ENCODE measurements at regions not wholly inside any gene's neighbourhood (a gene's known extent, or its start where the extent isn't known, plus 50 kb on each side); places are given as distances from the start of the nearest gene placed in this dataset.
A peak's percentile ranks its signal among the peaks of the same experiment; 100 is the strongest.
"Not testable (repeated sequence)": the region's sequence is repeated elsewhere in the genome, so short reads cannot be mapped to it uniquely, and the experiment has no call there.

GRCh38 chr14:86756521-86757190 is 1226.7 kb downstream of the FLRT2 start:
- Histone ChIP-seq H3K27ac (ENCODE audit: insufficient read depth in 1 of 2, low read depth in 1 of 2, low read length in 2 of 2, poor library complexity in 1 of 2, severe bottlenecking in 2 of 2) (peak overlapping the region in 1 of 2 experiments; percentile 51), H3K4me3 (ENCODE audit: control insufficient read depth in 1 of 7, extremely low read depth in 1 of 7, insufficient read depth in 4 of 7, low read depth in 2 of 7, low read length in 6 of 7) (peak overlapping the region in 1 of 7 experiments; percentile 27), H3K27me3 (replicated peaks in 2 of 5; ENCODE audit: control insufficient read depth in 4 of 5, insufficient read depth in 5 of 5, low read length in 4 of 5) (no peaks in the 10 kb centered on the region), H3K36me3 (ENCODE audit: control insufficient read depth in 4 of 4, insufficient read depth in 4 of 4, low read length in 3 of 4) (no peaks in the 10 kb centered on the region), H3K4me1 (ENCODE audit: control extremely low read depth in 1 of 4, control insufficient read depth in 4 of 4, insufficient read depth in 4 of 4, low read length in 3 of 4) (peaks cover 4 to 18% (median 6%) of the 10 kb centered on the region in 4 experiments), H3K9me3 (ENCODE audit: control extremely low read depth in 1 of 5, control insufficient read depth in 4 of 5, insufficient read depth in 2 of 5, low read depth in 1 of 5, low read length in 4 of 5) (peaks cover 0 to 20% (median 5%) of the 10 kb centered on the region in 5 experiments)
- peak; percentile 31 to 81 (median 74) for DNase-seq
- ChIA-PET POLR2A (interaction anchor here (0.5 kb wide), 1 partner anchor 118 kb away, joined by 3 read pairs; no protein-coding TSS in a partner anchor), CTCF (no interaction called here)
- WGBS (ENCODE audit: insufficient coverage): 58% methylated on average over 4 of the region's 7 CpGs

- POLR2A ChIA-PET; DNase-seq; H3K4me3 ChIP-seq (ENCODE audit: control insufficient read depth in 1 of 7, extremely low read depth in 1 of 7, insufficient read depth in 4 of 7, low read depth in 2 of 7, low read length in 6 of 7); H3K27ac ChIP-seq (ENCODE audit: insufficient read depth in 1 of 2, low read depth in 1 of 2, low read length in 2 of 2, poor library complexity in 1 of 2, severe bottlenecking in 2 of 2); CTCF ChIA-PET; H3K27me3 ChIP-seq (replicated peaks in 2 of 5; ENCODE audit: control insufficient read depth in 4 of 5, insufficient read depth in 5 of 5, low read length in 4 of 5); H3K4me1 ChIP-seq (ENCODE audit: control extremely low read depth in 1 of 4, control insufficient read depth in 4 of 4, insufficient read depth in 4 of 4, low read length in 3 of 4); H3K36me3 ChIP-seq (ENCODE audit: control insufficient read depth in 4 of 4, insufficient read depth in 4 of 4, low read length in 3 of 4): not testable (repeated sequence)
- 98% methylated on average over 4 of the region's 4 CpGs for WGBS (ENCODE audit: insufficient coverage)
- H3K9me3 ChIP-seq (ENCODE audit: control extremely low read depth in 1 of 5, control insufficient read depth in 4 of 5, insufficient read depth in 2 of 5, low read depth in 1 of 5, low read length in 4 of 5): peaks cover 0 to 26% (median 11%) of the 10 kb centered on the region in 5 experiments
Observed at GRCh38 chr14:86750488-86750887, 1220.5 kb downstream of the FLRT2 start.

- CTCF ChIA-PET: no interaction called here
- DNase-seq: no peak
Observed at GRCh38 chr14:86739761-86740160, 1209.8 kb downstream of the FLRT2 start.

GRCh38 chr14:86731427-86731826 is 1201.5 kb downstream of the FLRT2 start:
- H3K27ac ChIP-seq (ENCODE audit: insufficient read depth in 1 of 2, low read depth in 1 of 2, low read length in 2 of 2, poor library complexity in 1 of 2, severe bottlenecking in 2 of 2); DNase-seq; H3K36me3 ChIP-seq (ENCODE audit: control insufficient read depth in 4 of 4, insufficient read depth in 4 of 4, low read length in 3 of 4); H3K4me1 ChIP-seq (ENCODE audit: control extremely low read depth in 1 of 4, control insufficient read depth in 4 of 4, insufficient read depth in 4 of 4, low read length in 3 of 4); H3K9me3 ChIP-seq (ENCODE audit: control extremely low read depth in 1 of 5, control insufficient read depth in 4 of 5, insufficient read depth in 2 of 5, low read depth in 1 of 5, low read length in 4 of 5); H3K4me3 ChIP-seq (ENCODE audit: control insufficient read depth in 1 of 7, extremely low read depth in 1 of 7, insufficient read depth in 4 of 7, low read depth in 2 of 7, low read length in 6 of 7); CTCF ChIA-PET; POLR2A ChIA-PET; H3K27me3 ChIP-seq (replicated peaks in 2 of 5; ENCODE audit: control insufficient read depth in 4 of 5, insufficient read depth in 5 of 5, low read length in 4 of 5): not testable (repeated sequence)
- WGBS (ENCODE audit: insufficient coverage): no CpG with 5 or more reads among the region's 2 CpGs

More at GRCh38 chr14:86739761-86740160, 1209.8 kb downstream of the FLRT2 start:
- Histone ChIP-seq H3K9me3 (ENCODE audit: control extremely low read depth in 1 of 5, control insufficient read depth in 4 of 5, insufficient read depth in 2 of 5, low read depth in 1 of 5, low read length in 4 of 5) (no peaks in the 10 kb centered on the region), H3K36me3 (ENCODE audit: control insufficient read depth in 4 of 4, insufficient read depth in 4 of 4, low read length in 3 of 4) (no peaks in the 10 kb centered on the region), H3K27ac (ENCODE audit: insufficient read depth in 1 of 2, low read depth in 1 of 2, low read length in 2 of 2, poor library complexity in 1 of 2, severe bottlenecking in 2 of 2) (no peak overlapping the region), H3K4me3 (ENCODE audit: control insufficient read depth in 1 of 7, extremely low read depth in 1 of 7, insufficient read depth in 4 of 7, low read depth in 2 of 7, low read length in 6 of 7) (no peak overlapping the region), H3K4me1 (ENCODE audit: control extremely low read depth in 1 of 4, control insufficient read depth in 4 of 4, insufficient read depth in 4 of 4, low read length in 3 of 4) (no peaks in the 10 kb centered on the region), H3K27me3 (replicated peaks in 2 of 5; ENCODE audit: control insufficient read depth in 4 of 5, insufficient read depth in 5 of 5, low read length in 4 of 5) (no peaks in the 10 kb centered on the region)
- POLR2A ChIA-PET: interaction anchor here (0.7 kb wide), 1 partner anchor 9 kb away, joined by 5 read pairs; no protein-coding TSS in a partner anchor

- H3K4me1 ChIP-seq (ENCODE audit: control extremely low read depth in 1 of 4, control insufficient read depth in 4 of 4, insufficient read depth in 4 of 4, low read length in 3 of 4): no peaks in the 10 kb centered on the region
- H3K27ac ChIP-seq (ENCODE audit: insufficient read depth in 1 of 2, low read depth in 1 of 2, low read length in 2 of 2, poor library complexity in 1 of 2, severe bottlenecking in 2 of 2): no peak overlapping the region
- CTCF ChIA-PET: no interaction called here
- no peak overlapping the region for H3K4me3 ChIP-seq (ENCODE audit: control insufficient read depth in 1 of 7, extremely low read depth in 1 of 7, insufficient read depth in 4 of 7, low read depth in 2 of 7, low read length in 6 of 7)
- no peaks in the 10 kb centered on the region for H3K27me3 ChIP-seq (replicated peaks in 2 of 5; ENCODE audit: control insufficient read depth in 4 of 5, insufficient read depth in 5 of 5, low read length in 4 of 5)
- peaks cover 0 to 1% (median 0%) of the 10 kb centered on the region in 5 experiments for H3K9me3 ChIP-seq (ENCODE audit: control extremely low read depth in 1 of 5, control insufficient read depth in 4 of 5, insufficient read depth in 2 of 5, low read depth in 1 of 5, low read length in 4 of 5)
- POLR2A ChIA-PET: no interaction called here
- no peak for DNase-seq
- H3K36me3 ChIP-seq (ENCODE audit: control insufficient read depth in 4 of 4, insufficient read depth in 4 of 4, low read length in 3 of 4): no peaks in the 10 kb centered on the region
Observed at GRCh38 chr14:86723254-86723624, 1193.3 kb downstream of the FLRT2 start.

GRCh38 chr14:86722612-86723253 is 1192.8 kb downstream of the FLRT2 start:
- no peak overlapping the region for H3K4me3 ChIP-seq (ENCODE audit: control insufficient read depth in 1 of 7, extremely low read depth in 1 of 7, insufficient read depth in 4 of 7, low read depth in 2 of 7, low read length in 6 of 7)
- no peak overlapping the region for H3K27ac ChIP-seq (ENCODE audit: insufficient read depth in 1 of 2, low read depth in 1 of 2, low read length in 2 of 2, poor library complexity in 1 of 2, severe bottlenecking in 2 of 2)
- H3K36me3 ChIP-seq (ENCODE audit: control insufficient read depth in 4 of 4, insufficient read depth in 4 of 4, low read length in 3 of 4): no peaks in the 10 kb centered on the region
- no peaks in the 10 kb centered on the region for H3K27me3 ChIP-seq (replicated peaks in 2 of 5; ENCODE audit: control insufficient read depth in 4 of 5, insufficient read depth in 5 of 5, low read length in 4 of 5)
- CTCF ChIA-PET: no interaction called here
- no peaks in the 10 kb centered on the region for H3K4me1 ChIP-seq (ENCODE audit: control extremely low read depth in 1 of 4, control insufficient read depth in 4 of 4, insufficient read depth in 4 of 4, low read length in 3 of 4)
- POLR2A ChIA-PET: no interaction called here
- DNase-seq: no peak
- 75% methylated on average over 2 of the region's 2 CpGs for WGBS (ENCODE audit: insufficient coverage)
- H3K9me3 ChIP-seq (ENCODE audit: control extremely low read depth in 1 of 5, control insufficient read depth in 4 of 5, insufficient read depth in 2 of 5, low read depth in 1 of 5, low read length in 4 of 5): peaks cover 0 to 1% (median 0%) of the 10 kb centered on the region in 5 experiments

GRCh38 chr14:86714575-86714974 is 1184.6 kb downstream of the FLRT2 start:
- Histone ChIP-seq H3K27ac (ENCODE audit: insufficient read depth in 1 of 2, low read depth in 1 of 2, low read length in 2 of 2, poor library complexity in 1 of 2, severe bottlenecking in 2 of 2) (no peak overlapping the region), H3K36me3 (ENCODE audit: control insufficient read depth in 4 of 4, insufficient read depth in 4 of 4, low read length in 3 of 4) (no peaks in the 10 kb centered on the region), H3K4me1 (ENCODE audit: control extremely low read depth in 1 of 4, control insufficient read depth in 4 of 4, insufficient read depth in 4 of 4, low read length in 3 of 4) (peaks cover 0 to 5% (median 0%) of the 10 kb centered on the region in 4 experiments), H3K27me3 (replicated peaks in 2 of 5; ENCODE audit: control insufficient read depth in 4 of 5, insufficient read depth in 5 of 5, low read length in 4 of 5) (no peaks in the 10 kb centered on the region), H3K9me3 (ENCODE audit: control extremely low read depth in 1 of 5, control insufficient read depth in 4 of 5, insufficient read depth in 2 of 5, low read depth in 1 of 5, low read length in 4 of 5) (no peaks in the 10 kb centered on the region), H3K4me3 (ENCODE audit: control insufficient read depth in 1 of 7, extremely low read depth in 1 of 7, insufficient read depth in 4 of 7, low read depth in 2 of 7, low read length in 6 of 7) (no peak overlapping the region)
- ChIA-PET CTCF (no interaction called here), POLR2A (no interaction called here)
- no peak for DNase-seq

All from common myeloid progenitor, CD34-positive (primary cell).